ENCODE measurements at regions not wholly inside any gene's neighbourhood (a gene's known extent, or its start where the extent isn't known, plus 50 kb on each side); places are given as distances from the start of the nearest gene placed in this dataset.

DNA sequence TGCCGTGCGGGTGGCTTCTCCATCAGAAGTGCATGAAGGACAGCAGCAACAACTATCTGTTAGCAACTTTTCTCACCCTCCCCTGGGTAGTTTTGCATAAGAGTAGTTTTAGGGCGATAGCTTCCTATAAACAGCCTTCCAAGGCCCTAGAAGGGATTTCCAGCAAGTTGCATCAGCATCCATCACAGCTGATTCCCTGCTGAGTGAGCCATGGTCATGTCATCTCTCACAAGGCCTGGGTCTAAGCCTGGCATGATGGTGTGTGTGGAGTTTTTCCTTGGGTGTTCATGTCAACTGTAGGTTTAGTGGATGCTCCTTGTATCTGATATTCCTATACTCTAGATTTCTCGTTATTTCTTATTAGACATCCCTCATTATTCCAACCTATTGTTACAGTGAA is 2324.7 kb upstream of the AGA start:
- TF ChIP-seq, protein P1, sequence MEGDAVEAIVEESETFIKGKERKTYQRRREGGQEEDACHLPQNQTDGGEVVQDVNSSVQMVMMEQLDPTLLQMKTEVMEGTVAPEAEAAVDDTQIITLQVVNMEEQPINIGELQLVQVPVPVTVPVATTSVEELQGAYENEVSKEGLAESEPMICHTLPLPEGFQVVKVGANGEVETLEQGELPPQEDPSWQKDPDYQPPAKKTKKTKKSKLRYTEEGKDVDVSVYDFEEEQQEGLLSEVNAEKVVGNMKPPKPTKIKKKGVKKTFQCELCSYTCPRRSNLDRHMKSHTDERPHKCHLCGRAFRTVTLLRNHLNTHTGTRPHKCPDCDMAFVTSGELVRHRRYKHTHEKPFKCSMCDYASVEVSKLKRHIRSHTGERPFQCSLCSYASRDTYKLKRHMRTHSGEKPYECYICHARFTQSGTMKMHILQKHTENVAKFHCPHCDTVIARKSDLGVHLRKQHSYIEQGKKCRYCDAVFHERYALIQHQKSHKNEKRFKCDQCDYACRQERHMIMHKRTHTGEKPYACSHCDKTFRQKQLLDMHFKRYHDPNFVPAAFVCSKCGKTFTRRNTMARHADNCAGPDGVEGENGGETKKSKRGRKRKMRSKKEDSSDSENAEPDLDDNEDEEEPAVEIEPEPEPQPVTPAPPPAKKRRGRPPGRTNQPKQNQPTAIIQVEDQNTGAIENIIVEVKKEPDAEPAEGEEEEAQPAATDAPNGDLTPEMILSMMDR (conservative IDR thresholded peaks at IDR 0.05; ENCODE audit: low read depth, low read length): no peak
- no peak for TF ChIP-seq EZH2 (IDR thresholded peaks at IDR 0.05; ENCODE audit: borderline replicate concordance, low read depth, low read length, poor library complexity, severe bottlenecking)
